GM18499 (cell line): ENCODE measurements at regions not wholly inside any gene's neighbourhood (a gene's known extent, or its start where the extent isn't known, plus 50 kb on each side); places are given as distances from the start of the nearest gene placed in this dataset.
"Not testable (repeated sequence)": the region's sequence is repeated elsewhere in the genome, so short reads cannot be mapped to it uniquely, and the experiment has no call there.

Source experiments
- ATAC-seq: cut with Tn5 transposase; IDR thresholded peaks from one replicate; pipeline ENCODE4 v1.9.1; 2021; ENCODE audit warnings: moderate number of reproducible peaks; ENCODE audit not compliant: insufficient read depth, unreplicated experiment

- ATAC-seq = no peak
Measured at GRCh38 chr5:120260651-120261050, 203.4 kb upstream of the PRR16 start.

GRCh38 chr5:120270498-120270897 lies 193.6 kb upstream of the PRR16 start:
- no peak for ATAC-seq

GRCh38 chr5:120293796-120294195 lies 170.3 kb upstream of the PRR16 start:
- no peak for ATAC-seq

GRCh38 chr5:120297616-120298015 lies 166.5 kb upstream of the PRR16 start:
- ATAC-seq = no peak

- no peak for ATAC-seq
Measured at GRCh38 chr5:120298981-120299380, 165.1 kb upstream of the PRR16 start.

- no peak for ATAC-seq
Measured at GRCh38 chr5:120304663-120305062, 159.4 kb upstream of the PRR16 start.

- no peak for ATAC-seq
Measured at GRCh38 chr5:120306303-120306702, 157.8 kb upstream of the PRR16 start.

- no peak for ATAC-seq
Measured at GRCh38 chr5:120314191-120314590, 149.9 kb upstream of the PRR16 start.

GRCh38 chr5:120320626-120321025 lies 143.5 kb upstream of the PRR16 start:
- no peak for ATAC-seq

GRCh38 chr5:120326651-120327050 lies 137.4 kb upstream of the PRR16 start:
- no peak for ATAC-seq

GRCh38 chr5:120327180-120327579 lies 136.9 kb upstream of the PRR16 start:
- ATAC-seq = no peak

GRCh38 chr5:120329095-120329494 lies 135.0 kb upstream of the PRR16 start:
- no peak for ATAC-seq

GRCh38 chr5:120330558-120330957 lies 133.5 kb upstream of the PRR16 start:
- ATAC-seq = no peak

- ATAC-seq = no peak
Measured at GRCh38 chr5:120344181-120344580, 119.9 kb upstream of the PRR16 start.

GRCh38 chr5:120345947-120346346 lies 118.2 kb upstream of the PRR16 start:
- ATAC-seq = no peak

- not testable (repeated sequence) for ATAC-seq
Measured at GRCh38 chr5:120351071-120351470, 113.0 kb upstream of the PRR16 start.

- no peak for ATAC-seq
Measured at GRCh38 chr5:120354126-120354525, 110.0 kb upstream of the PRR16 start.

- no peak for ATAC-seq
Measured at GRCh38 chr5:120358949-120359348, 105.2 kb upstream of the PRR16 start.

- ATAC-seq = no peak
Measured at GRCh38 chr5:120361941-120362340, 102.2 kb upstream of the PRR16 start.

GRCh38 chr5:120362426-120362825 lies 101.7 kb upstream of the PRR16 start:
- no peak for ATAC-seq

GRCh38 chr5:120365656-120366446 lies 98.2 kb upstream of the PRR16 start:
- ATAC-seq = no peak

GRCh38 chr5:120367896-120368634 lies 96.0 kb upstream of the PRR16 start:
- ATAC-seq = no peak
